Lower leg skin (tissue), 3 donors: ENCODE measurements at regions not wholly inside any gene's neighbourhood (a gene's known extent, or its start where the extent isn't known, plus 50 kb on each side); places are given as distances from the start of the nearest gene placed in this dataset.

Experiments used
- CTCF ChIP-seq, 3 donors: fragments of 450-650 bp; IDR thresholded peaks; one replicate each; pipeline ENCODE4 v1.5.1; 2016; ENCODE audit warnings: antibody characterized with exemption in 3 of 3, mild to moderate bottlenecking in 3 of 3, moderate library complexity in 2 of 3
- POLR2A ChIP-seq, 2 donors: fragments of 450-650 bp; IDR thresholded peaks; one replicate each; pipeline ENCODE4 v1.6.1; 2016 to 2017; ENCODE audit warnings: antibody characterized with exemption in 2 of 2, mild to moderate bottlenecking in 1 of 2, moderate library complexity in 1 of 2

- TF ChIP-seq POLR2A (IDR thresholded peaks at IDR 0.05) (no peak), CTCF (IDR thresholded peaks at IDR 0.05) (no peak)
These were observed 103.0 kb upstream of the VEPH1 start for GRCh38 chr3:157606011-157606851.
